HG03066 (cell line): ENCODE measurements at regions not wholly inside any gene's neighbourhood (a gene's known extent, or its start where the extent isn't known, plus 50 kb on each side); places are given as distances from the start of the nearest gene placed in this dataset.
"Not testable (repeated sequence)": the region's sequence is repeated elsewhere in the genome, so short reads cannot be mapped to it uniquely, and the experiment has no call there.

Source experiments
- ATAC-seq: cut with Tn5 transposase; IDR thresholded peaks from one replicate; pipeline ENCODE4 v1.9.1; 2021; ENCODE audit warnings: low read depth; ENCODE audit not compliant: unreplicated experiment

- ATAC-seq = no peak
Observed at GRCh38 chr5:114957384-114957783, 212.3 kb downstream of the TRIM36 start.

DNA sequence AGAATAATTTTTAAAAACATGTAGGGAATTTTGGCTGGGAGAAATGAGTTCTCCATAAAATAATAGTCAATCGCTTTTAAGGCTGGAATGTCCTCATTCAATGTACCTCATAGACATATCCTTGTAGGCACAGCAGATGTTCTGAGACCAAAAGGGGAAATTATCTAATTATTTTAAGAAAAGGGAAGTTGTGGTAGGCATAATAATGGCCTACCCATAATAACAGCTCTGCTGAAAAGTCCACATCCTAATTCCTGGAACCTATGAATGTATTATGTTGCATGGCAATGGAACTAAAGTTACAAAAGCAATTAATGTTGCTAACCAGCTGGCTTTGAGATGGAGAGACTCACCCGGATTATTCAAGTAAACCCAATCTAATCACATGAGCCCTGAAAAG is 216.1 kb downstream of the TRIM36 start:
- no peak for ATAC-seq

DNA sequence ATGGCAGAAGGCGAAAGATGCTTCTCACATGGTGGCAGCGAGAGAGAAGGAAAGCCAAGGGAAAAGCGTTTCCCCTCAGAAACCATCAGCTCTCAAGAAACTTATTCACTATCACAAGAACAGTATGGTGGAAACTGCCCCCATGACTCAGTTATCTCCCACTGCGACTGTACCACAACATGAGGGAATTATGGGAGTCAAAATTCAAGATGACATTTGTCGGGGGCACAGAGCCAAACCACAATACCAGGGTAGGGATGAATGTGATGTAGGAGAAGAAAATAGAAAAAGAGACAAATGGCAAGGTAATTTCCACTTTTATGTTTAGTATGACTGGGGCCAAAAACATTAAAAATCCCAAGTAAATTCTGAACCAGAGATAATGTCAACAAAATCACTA is 216.8 kb downstream of the TRIM36 start:
- ATAC-seq = no peak

DNA sequence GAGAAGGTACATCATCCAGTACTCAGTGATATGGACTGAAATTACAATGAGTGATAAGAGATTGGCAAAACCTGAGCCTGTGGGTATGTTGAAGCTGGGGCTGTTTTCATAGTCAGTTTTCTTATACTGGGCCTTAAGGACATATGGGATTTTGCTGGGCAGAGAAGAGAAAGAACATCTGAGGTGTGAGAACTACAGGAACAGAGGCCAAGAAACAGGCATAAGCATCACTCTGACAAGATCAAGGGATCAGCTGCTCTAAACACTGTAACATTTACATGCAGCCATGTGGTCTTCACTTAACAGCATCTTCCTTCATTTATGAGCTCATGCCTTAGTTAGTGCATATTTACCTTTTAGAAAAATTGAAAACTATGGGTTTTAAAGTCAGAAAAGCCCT is 220.0 kb downstream of the TRIM36 start:
- ATAC-seq = no peak

GRCh38 chr5:114948986-114949621 is 220.6 kb downstream of the TRIM36 start:
- no peak for ATAC-seq

DNA sequence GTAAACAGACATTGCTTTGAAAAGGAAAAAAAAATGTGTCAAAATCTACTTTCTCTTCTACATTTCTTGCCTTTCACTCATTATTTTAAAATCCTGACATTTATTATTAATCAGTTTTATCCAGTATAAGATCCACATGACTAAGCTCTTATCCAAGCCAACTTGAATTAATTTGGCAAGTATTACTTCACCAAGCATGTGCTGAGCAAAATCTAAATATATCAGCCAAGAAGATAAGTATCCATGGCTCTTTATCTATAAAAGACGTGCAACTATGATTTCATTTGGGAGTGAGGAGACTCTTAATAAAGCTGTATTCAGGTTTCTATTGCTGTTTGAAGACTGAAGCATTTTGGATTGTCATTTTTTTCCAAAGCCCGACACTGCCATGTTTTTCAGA is 221.3 kb downstream of the TRIM36 start:
- no peak for ATAC-seq

- no peak for ATAC-seq
Observed at GRCh38 chr5:114940709-114941108, 229.0 kb downstream of the TRIM36 start.

DNA sequence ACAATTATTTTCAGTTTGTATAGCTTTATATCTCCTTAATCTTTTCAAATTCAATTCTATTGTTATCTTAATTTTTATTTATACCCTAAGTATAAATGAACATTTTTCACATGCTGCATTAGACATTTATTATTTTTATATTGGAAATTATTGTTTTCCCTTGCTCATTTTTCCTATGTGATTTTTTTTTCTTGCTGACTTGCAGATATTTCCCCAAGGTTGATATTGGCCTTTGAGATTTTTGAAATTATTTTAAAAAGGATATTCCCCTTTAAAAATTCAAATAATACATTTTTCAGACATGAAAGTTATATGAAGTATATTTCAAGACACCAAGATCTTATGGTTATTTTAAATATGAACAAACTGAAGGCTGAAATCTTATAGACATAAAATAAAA is 234.2 kb downstream of the TRIM36 start:
- ATAC-seq = no peak

DNA sequence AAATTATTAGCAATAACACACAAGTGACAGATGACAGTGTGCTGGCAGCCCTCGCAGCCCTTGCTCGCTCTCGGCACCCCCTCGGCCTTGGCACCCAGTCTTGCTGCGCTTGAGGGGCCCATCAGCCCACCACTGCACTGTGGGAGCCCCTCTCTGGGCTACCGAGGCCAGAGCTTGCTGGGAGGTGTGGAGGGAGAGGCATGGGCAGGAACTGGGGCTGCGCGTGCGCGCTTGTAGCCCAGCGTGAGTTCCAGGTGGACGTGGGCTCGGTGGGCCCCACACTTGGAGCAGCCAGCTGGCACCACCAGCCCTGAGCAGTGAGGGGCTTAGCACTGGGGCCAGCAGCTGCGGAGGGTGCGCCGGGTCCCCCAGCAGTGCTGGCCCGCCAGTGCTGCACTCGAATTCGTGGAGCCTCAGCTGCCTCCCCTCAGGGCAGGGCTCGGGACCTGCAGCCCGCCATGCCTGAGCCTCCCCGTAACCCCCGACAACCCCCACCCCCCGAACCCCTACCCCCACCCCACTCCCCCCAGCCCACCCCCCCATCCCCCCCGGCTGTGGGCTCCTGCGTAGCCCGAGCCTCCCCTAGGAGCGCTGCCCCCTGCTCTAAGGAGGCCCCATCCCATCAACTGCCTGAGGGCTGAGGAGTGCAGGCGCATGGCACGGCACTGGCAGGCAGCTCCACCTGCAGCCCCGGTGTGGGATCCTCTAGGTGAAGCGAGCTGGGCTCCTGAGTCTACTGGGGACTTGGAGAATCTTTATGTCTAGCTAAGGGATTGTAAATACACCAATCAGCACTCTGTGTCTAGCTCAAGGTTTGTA is 240.9 kb downstream of the TRIM36 start:
- ATAC-seq = no peak

DNA sequence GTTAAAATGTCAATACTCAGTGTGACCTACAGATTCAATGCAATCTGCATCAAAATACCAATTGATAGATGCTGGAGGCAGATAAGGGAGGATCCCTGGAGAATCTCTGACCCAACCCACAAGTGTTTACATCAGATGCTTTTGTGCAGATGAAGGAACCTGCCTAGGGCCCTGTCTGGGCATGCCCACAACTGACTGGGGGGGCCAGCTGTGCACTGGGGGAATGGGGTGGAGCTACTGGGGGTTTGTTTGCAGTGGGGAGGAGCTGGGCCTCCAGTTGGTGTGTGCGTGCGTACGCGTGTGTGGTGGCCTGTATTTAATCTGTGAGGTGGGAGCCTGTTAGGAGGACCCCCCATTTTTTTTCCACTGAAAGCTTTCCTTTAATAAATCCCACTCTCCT is 244.9 kb downstream of the TRIM36 start:
- no peak for ATAC-seq

- ATAC-seq = no peak
Observed at GRCh38 chr5:114912189-114912920, 257.4 kb downstream of the TRIM36 start.

DNA sequence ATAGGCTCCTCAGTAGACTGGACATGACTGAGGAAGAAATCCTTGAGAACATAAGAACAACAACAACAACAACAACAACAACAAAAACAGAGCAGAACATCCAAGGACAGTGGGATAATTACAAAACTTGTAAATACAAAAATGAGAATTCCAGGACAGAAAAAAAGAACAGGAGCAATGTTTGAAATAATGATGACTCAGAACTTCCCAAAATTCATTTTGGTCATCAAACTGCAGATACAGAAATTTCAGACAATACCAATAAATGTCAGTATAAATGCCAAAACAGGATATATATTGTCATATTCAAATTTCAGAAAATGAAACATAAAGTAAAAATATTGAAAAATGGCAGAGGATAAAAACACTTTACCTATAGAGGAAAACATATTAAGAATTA is 259.0 kb downstream of the TRIM36 start:
- ATAC-seq = no peak

GRCh38 chr5:114909424-114909823 is 260.3 kb downstream of the TRIM36 start:
- no peak for ATAC-seq

DNA sequence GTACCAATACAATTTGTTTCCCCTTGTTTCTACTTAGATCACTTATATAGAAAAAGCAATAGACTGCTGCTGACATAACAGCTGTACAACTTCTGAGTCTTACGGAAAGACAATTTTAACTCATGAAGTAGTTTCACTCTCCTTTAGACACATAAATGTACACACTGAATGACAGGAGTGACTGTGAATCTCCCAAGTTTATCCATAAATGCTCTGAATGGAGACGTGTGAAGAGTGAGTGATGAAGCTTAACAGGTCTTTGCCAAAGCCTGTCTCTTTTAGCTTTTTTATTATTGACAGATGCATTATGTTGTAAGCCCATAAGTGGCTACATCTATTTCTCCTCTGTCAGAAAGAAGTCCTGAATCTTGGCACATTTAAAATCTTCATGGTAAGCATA is 265.9 kb downstream of the TRIM36 start:
- no peak for ATAC-seq

DNA sequence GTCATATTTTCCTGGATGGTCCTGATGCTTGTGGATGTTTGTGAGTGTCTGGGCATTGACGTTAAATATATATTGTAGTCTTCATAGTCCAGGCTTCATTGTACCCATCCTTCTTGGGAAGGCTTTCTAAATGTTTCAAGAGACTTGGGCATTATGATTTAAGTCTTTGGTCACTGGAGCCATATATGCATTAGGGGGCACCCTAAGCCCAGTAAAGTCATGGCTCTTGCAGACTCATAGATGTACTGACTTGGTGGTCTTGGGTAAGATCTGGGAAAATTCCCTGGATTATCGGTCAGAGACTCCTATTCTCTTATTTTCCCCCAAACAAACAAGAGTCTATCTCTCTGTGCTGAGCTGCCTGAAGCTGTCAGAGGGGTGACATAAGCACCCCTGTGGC is 271.1 kb downstream of the TRIM36 start:
- no peak for ATAC-seq

- no peak for ATAC-seq
Observed at GRCh38 chr5:114883675-114884074, 286.0 kb downstream of the TRIM36 start.

DNA sequence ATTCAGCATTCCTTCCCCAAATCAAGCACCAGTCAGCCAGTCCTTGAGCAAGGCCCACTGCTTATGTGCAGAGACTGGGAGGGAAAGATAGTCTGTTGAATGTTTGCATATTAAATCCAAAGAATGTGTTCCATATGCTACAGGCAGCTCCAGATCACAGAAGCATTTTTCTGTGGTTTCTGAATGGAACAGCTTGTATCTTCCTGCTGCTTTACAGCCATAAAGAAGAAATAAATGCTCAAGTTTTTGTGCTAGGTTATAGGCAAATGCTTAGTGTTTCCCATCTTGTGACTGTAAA is 310.3 kb downstream of the TRIM36 start:
- no peak for ATAC-seq

GRCh38 chr5:114858665-114859437 is 310.9 kb downstream of the TRIM36 start:
- ATAC-seq = no peak

GRCh38 chr5:114857941-114858551 is 311.7 kb downstream of the TRIM36 start:
- ATAC-seq = no peak

DNA sequence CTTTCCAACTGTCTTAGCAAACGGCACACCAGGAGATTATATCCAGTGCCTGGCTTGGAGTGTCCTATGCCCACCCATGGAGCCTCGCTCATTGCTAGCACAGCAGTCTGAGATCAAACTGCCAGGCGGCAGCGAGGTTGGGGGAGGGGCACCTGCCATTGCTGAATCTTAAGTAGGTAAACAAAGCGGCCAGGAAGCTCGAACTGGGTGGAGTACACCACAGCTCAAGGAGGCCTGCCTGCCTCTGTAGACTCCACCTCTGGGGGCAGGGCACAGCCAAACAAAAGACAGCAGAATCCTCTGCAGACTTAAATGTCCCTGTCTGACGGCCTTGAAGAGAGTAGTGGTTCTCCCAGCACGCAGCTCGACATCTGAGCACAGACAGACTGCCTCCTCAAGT is 325.0 kb downstream of the TRIM36 start:
- not testable (repeated sequence) for ATAC-seq

DNA sequence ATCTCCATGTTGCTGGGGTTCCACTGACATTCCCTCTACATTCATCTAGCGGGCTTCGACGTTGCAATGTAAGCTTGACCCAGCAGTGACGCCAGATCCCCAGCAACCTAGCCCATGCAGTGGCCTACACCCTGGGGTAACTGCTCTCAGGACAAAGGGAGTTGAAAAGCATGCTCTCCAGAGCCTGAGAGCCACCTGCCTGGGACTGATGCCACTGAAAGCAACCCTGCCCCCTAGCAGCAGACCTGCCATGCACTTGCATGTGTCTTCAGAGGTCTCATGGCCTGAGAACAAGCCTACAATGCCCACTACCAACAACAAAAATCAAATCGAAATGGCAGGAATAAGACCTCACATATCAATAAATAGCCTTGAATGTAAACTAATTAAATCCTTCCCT is 330.3 kb downstream of the TRIM36 start:
- ATAC-seq = no peak
